ENCODE measurements at regions not wholly inside any gene's neighbourhood (a gene's known extent, or its start where the extent isn't known, plus 50 kb on each side); places are given as distances from the start of the nearest gene placed in this dataset.

DNA sequence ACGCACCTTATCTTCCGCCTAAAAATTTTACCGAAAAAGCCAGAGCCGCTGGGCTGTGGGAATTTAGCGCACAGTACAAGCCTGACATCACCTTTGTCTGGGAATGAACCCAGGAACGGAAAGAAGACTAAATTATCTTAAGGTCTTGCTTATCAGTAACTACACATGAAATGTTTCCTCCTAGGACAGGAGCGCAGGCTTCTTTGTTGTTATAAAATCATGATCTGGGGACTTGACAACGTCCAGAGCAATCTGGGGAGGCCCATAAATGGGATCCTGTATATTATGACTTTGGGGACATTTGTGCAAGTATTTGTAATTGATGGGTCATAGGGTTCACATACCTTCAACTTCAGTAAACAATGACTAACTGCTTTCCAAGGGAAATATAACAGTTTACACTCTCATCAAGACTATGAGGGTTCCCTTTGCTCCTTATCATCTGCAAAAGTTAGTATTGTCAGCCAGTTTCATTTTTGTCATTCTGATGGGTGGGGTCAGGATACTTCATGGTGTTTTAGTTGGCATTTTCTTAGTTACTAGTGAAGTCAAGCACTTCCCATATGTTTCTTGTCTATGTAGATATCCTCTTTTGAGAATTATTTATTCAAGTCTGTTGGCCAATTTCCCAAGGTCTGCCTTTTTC, 213.9 kb upstream of the PFN2 start:
- DNase-seq (ENCODE audit: low read depth), result no peak
- TF ChIP-seq MYC (IDR thresholded peaks at IDR 0.05; ENCODE audit: low read depth, low read length), result no peak
- TF ChIP-seq, protein P1, sequence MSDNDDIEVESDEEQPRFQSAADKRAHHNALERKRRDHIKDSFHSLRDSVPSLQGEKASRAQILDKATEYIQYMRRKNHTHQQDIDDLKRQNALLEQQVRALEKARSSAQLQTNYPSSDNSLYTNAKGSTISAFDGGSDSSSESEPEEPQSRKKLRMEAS (IDR thresholded peaks at IDR 0.05; ENCODE audit: low read depth, low read length), result no peak
- TF ChIP-seq, protein P2, sequence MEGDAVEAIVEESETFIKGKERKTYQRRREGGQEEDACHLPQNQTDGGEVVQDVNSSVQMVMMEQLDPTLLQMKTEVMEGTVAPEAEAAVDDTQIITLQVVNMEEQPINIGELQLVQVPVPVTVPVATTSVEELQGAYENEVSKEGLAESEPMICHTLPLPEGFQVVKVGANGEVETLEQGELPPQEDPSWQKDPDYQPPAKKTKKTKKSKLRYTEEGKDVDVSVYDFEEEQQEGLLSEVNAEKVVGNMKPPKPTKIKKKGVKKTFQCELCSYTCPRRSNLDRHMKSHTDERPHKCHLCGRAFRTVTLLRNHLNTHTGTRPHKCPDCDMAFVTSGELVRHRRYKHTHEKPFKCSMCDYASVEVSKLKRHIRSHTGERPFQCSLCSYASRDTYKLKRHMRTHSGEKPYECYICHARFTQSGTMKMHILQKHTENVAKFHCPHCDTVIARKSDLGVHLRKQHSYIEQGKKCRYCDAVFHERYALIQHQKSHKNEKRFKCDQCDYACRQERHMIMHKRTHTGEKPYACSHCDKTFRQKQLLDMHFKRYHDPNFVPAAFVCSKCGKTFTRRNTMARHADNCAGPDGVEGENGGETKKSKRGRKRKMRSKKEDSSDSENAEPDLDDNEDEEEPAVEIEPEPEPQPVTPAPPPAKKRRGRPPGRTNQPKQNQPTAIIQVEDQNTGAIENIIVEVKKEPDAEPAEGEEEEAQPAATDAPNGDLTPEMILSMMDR (IDR thresholded peaks at IDR 0.05; ENCODE audit: low read depth, low read length), result no peak
- no peak for TF ChIP-seq POLR2A (IDR thresholded peaks at IDR 0.05; ENCODE audit: extremely low read depth, insufficient read length)
- no peak overlapping the region for H3K4me3 ChIP-seq (ENCODE audit: low read depth, low read length)

DNA sequence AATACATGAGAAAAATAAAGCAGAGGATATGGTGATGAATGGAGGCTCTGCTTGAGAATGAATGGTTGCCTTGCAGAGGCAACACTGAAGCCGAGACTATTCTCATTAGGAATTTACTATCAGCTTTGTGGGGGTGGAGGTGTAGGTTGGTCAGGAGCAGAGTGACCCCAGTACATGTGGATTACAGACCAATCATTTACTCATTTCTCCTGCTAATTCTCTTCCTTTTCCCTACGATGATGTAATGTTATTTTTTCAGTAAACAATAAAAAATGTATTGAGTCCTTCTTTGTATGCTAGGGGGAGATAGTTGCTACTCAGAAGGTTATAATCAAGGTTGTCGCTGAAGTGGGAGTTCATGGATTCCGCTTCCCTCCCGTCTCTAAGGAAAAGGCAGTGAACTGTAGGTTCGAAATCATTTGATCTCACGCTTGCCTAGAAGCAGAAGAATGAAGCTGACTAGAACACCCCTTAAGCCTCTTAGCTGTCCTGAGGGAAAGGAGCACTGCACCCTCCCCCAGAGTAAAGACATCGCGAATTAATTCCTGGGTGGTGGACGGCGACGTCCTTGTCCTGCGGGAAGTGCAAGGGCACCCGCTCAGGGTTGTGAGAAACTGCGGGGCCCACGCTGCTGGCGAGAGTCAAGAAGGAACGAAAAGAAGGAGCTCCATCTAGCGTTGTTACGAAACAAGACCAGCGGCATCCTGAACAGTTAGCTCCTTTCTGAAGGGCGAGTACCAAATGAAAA, 213.2 kb upstream of the PFN2 start:
- DNase-seq (ENCODE audit: low read depth), result peak; percentile 67
- H3K4me3 ChIP-seq (ENCODE audit: low read depth, low read length), result no peak overlapping the region
- TF ChIP-seq POLR2A (IDR thresholded peaks at IDR 0.05; ENCODE audit: extremely low read depth, insufficient read length) (no peak), MYC (IDR thresholded peaks at IDR 0.05; ENCODE audit: low read depth, low read length) (no peak)
- TF ChIP-seq, protein P1 (IDR thresholded peaks at IDR 0.05; ENCODE audit: low read depth, low read length), result no peak
- TF ChIP-seq, protein P2 (IDR thresholded peaks at IDR 0.05; ENCODE audit: low read depth, low read length), result peak; percentile 60

DNA sequence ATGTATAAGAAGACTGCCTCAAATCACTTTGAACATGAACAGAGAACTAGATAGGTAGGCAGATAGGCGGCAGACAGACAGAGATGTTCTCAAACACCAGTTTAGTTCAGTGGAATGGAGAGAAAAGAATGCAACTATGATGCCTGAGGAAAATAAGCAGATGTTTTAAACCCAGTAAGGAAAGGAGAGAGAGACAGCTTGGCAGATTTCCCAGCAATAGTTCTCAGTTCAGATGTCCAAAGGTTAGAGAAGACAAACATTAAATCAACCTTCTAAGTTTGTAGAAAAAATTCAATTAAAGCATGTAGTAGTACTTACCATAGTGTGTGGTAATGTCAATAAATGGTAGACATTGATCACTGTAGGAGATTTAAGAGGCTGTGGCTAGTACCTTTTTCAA, 209.6 kb upstream of the PFN2 start:
- no peak for TF ChIP-seq POLR2A (IDR thresholded peaks at IDR 0.05; ENCODE audit: extremely low read depth, insufficient read length)
- no peak for TF ChIP-seq MYC (IDR thresholded peaks at IDR 0.05; ENCODE audit: low read depth, low read length)
- TF ChIP-seq, protein P2 (IDR thresholded peaks at IDR 0.05; ENCODE audit: low read depth, low read length), result no peak
- TF ChIP-seq, protein P1 (IDR thresholded peaks at IDR 0.05; ENCODE audit: low read depth, low read length), result no peak

DNA sequence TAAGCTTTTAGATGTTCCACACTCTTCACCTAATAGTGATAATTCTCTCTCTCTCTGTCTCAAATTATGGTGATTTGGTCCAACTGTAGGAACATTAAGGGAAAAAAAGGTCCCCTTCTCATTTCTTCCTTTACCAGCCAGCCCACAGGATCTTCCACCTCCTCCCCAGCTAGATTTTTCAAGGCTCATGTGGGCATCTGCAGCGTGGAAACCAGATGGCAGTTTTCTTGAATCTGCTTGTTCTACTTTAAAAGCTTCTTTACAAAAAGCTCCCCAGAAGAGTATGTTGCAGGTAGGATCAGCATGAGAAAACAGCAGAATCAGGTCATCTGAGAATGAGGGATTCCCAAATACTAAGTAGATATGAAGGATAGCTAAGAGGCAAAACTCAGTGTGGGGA, 208.6 kb upstream of the PFN2 start:
- no peak overlapping the region for H3K4me3 ChIP-seq (ENCODE audit: low read depth, low read length)
- TF ChIP-seq, protein P2 (IDR thresholded peaks at IDR 0.05; ENCODE audit: low read depth, low read length), result no peak
- TF ChIP-seq MYC (IDR thresholded peaks at IDR 0.05; ENCODE audit: low read depth, low read length) (no peak), POLR2A (IDR thresholded peaks at IDR 0.05; ENCODE audit: extremely low read depth, insufficient read length) (no peak)
- TF ChIP-seq, protein P1 (IDR thresholded peaks at IDR 0.05; ENCODE audit: low read depth, low read length), result no peak
- DNase-seq (ENCODE audit: low read depth), result no peak

More for the DNA sequence above, 209.6 kb upstream of the PFN2 start:
- no peak overlapping the region for H3K4me3 ChIP-seq (ENCODE audit: low read depth, low read length)
- DNase-seq (ENCODE audit: low read depth), result no peak

DNA sequence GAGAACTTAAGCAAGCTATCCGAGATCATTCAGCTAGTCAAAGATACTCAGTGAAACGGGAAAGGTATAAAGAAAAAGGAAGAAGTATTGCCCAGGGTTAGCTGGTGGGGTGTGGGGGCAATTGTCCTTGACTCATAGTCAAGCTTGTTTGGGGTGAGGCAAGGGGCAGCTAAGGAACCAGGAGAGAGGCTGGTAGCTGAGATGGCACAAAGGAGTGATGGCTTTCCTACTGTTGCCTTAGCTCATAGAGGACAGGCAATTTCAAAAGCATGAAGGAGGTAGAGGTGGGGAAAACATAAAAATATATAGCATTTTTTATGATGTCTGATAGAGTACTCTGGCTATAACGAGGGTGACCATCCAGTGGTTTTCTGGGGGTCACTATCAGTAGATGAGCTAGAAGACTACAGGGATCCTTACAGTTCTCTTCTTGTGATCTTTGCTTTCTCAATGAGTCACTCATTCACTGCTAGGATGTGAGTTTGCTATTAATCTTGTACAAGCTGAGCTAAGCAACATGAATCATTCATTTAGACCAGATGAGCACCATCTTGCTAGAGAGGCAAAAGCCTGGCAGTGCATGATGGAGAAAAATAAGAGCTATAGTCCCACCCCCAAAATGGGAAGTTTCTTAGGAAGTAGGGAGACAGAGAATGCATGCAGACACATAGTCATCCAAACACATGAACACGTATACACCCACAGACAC, 207.1 kb upstream of the PFN2 start:
- no peak for DNase-seq (ENCODE audit: low read depth)
- no peak overlapping the region for H3K4me3 ChIP-seq (ENCODE audit: low read depth, low read length)
- TF ChIP-seq, protein P2 (IDR thresholded peaks at IDR 0.05; ENCODE audit: low read depth, low read length), result no peak
- TF ChIP-seq MYC (IDR thresholded peaks at IDR 0.05; ENCODE audit: low read depth, low read length) (no peak), POLR2A (IDR thresholded peaks at IDR 0.05; ENCODE audit: extremely low read depth, insufficient read length) (no peak)
- TF ChIP-seq, protein P1 (IDR thresholded peaks at IDR 0.05; ENCODE audit: low read depth, low read length), result no peak

All from NB4 (cell line).